ENCODE measurements at regions not wholly inside any gene's neighbourhood (a gene's known extent, or its start where the extent isn't known, plus 50 kb on each side); places are given as distances from the start of the nearest gene placed in this dataset.

DNA sequence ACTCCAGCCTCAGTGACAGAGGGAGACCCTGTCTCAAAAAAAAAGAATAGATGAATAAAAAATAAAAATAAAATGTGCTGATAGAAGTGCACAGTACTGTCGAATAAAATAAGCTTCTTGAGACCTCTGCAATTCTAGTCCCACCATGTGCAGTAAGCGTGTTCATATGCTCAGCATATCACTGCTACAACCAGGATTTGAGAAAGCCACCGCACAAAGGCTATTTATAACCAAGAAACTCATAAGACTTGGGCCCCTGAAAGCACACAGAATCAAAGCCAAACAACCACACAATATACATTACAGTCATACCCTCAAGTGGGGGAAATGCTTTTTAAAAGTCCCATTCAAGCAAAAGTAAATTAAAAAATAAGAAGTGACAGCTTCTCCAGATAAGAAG lies 56.5 kb upstream of the FXR1 start:
- DNase-seq (ENCODE audit: low read depth): no peak
- no peak overlapping the region for H3K4me3 ChIP-seq (ENCODE audit: low read length)
- TF ChIP-seq, protein P1, sequence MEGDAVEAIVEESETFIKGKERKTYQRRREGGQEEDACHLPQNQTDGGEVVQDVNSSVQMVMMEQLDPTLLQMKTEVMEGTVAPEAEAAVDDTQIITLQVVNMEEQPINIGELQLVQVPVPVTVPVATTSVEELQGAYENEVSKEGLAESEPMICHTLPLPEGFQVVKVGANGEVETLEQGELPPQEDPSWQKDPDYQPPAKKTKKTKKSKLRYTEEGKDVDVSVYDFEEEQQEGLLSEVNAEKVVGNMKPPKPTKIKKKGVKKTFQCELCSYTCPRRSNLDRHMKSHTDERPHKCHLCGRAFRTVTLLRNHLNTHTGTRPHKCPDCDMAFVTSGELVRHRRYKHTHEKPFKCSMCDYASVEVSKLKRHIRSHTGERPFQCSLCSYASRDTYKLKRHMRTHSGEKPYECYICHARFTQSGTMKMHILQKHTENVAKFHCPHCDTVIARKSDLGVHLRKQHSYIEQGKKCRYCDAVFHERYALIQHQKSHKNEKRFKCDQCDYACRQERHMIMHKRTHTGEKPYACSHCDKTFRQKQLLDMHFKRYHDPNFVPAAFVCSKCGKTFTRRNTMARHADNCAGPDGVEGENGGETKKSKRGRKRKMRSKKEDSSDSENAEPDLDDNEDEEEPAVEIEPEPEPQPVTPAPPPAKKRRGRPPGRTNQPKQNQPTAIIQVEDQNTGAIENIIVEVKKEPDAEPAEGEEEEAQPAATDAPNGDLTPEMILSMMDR (conservative IDR thresholded peaks at IDR 0.05; ENCODE audit: low read depth, low read length): no peak

DNA sequence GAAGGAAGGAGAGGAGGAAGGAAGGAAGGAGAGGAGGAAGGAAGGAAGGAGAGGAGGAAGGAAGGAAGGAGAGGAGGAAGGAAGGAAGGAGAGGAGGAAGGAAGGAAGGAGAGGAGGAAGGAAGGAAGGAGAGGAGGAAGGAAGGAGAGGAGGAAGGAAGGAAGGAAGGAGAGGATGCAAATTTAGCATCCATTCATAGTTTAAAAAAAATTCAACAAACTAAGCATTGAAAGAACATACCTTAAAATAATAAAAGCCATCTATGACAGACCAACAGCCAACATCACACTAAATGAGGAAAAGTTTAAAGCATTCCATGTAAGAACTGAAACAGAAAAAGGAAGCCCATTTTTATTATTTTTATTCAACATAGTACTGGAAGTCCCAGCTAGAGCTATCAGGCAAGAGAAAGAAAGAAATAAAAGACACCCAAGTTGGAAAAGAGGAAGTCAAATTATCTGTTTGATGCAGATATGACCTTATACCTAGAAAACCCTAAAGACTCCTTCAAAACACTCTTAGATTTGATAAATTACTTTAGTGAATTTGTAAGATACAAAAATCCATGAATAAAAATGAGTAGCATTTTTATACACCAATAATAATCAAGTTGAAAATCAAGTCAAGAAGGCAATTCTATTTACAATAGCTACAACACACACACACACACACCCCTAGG lies 52.2 kb upstream of the FXR1 start:
- no peak overlapping the region for H3K4me3 ChIP-seq (ENCODE audit: low read length)
- TF ChIP-seq, protein P1 (conservative IDR thresholded peaks at IDR 0.05; ENCODE audit: low read depth, low read length): no peak
- DNase-seq (ENCODE audit: low read depth): no peak

All from retinal pigment epithelial cell (primary cell).